Stimulated activated CD4-positive, alpha-beta T cell treated with anti-CD3 and anti-CD28 coated beads, Interleukin-1b, Interleukin-23, amount 100 ng/mL, for 1 hour (primary cell): ENCODE measurements at regions not wholly inside any gene's neighbourhood (a gene's known extent, or its start where the extent isn't known, plus 50 kb on each side); places are given as distances from the start of the nearest gene placed in this dataset.
"Not testable (repeated sequence)": the region's sequence is repeated elsewhere in the genome, so short reads cannot be mapped to it uniquely, and the experiment has no call there.

Experiments used
- DNase-seq, 2 donors: peaks; one replicate each; pipeline ENCODE4 v3.0.0-alpha.2; 2020; ENCODE audit warnings: low read depth in 2 of 2

DNA sequence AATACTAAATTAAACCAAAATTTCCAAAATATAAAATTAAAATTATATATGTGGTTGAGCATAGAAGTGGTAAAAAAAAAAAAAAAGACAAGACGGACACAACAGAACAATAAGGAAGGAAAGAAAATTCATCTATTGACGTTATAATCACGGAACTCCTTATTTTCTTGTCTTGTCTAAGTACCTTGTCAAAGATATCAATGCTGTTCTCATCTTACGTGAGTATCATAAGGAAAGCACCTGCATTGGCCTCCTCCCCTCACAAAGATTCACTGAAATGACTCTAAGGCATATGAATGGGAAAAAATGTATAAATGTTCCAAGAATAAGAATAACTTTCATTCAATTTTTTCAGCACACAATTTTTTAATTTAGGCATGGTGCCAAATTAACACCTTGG is 135.4 kb downstream of the PPP1R3A start:
- DNase-seq, result no peak

DNA sequence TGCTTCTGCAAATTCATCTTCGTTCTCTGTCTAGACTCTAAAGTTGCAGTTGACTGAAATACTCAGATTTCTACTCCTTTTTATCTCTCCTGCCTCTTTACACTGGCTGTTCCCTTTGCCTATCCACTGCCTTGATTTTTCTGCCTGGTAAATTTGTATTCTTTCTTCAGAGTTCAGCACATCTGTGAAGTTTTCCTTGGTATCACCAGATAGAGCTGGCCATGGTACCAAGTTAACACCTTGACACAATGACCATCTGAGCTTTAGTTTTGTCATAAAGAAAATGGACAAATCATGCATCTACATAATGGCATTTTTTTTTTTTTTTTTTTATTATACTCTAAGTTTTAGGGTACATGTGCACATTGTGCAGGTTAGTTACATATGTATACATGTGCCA is 143.0 kb downstream of the PPP1R3A start:
- DNase-seq, result no peak

- DNase-seq, result no peak
These were observed 143.4 kb downstream of the PPP1R3A start for GRCh38 chr7:113775401-113775800.

- no peak for DNase-seq
These were observed 144.5 kb downstream of the PPP1R3A start for GRCh38 chr7:113774182-113774807.

GRCh38 chr7:113770146-113770738 is 148.6 kb downstream of the PPP1R3A start:
- DNase-seq, result no peak

DNA sequence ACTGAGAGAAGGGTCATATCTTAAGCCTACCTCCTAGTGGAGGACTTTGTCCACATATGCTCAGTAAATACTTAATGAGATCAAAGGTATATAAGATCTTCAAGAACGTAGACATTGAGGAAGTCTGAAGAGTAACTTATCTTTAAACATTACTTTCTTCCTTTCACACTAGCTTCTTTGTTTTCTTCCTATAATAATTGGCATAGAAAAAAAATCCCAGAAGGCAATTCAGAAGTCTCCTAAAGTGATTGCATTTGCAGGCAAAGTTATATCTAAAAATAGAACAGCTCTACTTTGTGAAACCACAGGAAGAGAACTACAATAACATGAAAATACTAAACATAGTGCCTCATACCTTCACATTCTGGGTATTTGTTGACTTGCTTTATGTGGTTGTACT is 150.4 kb downstream of the PPP1R3A start:
- no peak for DNase-seq

DNA sequence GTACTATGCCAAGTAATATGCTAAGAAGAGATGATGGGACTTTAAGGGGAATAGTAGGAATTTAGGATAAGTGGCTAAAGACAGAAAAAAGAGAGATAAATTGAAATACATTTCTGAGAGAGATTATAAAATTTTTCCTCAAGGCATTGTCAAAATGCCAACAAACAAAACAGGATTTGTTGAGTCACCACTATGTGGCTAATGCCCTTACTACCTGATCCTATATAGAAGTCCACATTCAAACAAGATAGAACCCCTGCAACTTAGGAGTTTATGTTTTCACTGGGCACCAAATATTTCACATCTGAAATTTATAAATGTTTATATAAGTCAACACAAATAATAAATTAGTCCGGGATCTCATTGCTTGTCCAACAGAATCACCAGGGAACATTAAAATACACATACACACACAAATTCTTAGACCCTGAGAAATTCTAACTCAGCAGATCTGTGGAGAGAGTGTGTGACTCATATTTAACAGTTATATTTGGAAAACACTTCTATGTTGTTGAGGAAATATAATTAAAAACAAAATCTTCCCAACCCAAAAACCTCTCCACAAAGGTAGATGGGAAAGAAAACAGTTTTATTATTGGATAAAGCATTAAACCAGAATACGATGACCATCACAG is 154.3 kb downstream of the PPP1R3A start:
- DNase-seq, result no peak

DNA sequence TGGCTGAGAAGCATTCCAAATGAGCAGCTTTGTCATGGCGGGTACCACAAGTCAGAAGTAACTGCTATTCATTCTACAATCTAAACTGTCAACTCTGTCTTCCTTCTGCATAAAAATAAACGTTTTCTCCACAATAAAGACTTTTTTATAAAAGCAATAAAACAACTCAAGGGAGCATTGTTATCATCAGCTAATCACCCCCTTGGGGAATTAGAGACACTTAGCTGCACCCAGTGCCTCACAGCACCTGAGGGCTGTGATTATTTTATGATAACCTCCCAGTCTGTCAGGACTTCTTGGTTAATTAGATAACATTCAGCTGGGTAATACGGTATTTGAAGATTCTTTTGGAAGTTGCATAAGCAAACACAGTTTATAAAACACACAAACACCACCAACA is 155.6 kb downstream of the PPP1R3A start:
- no peak for DNase-seq

DNA sequence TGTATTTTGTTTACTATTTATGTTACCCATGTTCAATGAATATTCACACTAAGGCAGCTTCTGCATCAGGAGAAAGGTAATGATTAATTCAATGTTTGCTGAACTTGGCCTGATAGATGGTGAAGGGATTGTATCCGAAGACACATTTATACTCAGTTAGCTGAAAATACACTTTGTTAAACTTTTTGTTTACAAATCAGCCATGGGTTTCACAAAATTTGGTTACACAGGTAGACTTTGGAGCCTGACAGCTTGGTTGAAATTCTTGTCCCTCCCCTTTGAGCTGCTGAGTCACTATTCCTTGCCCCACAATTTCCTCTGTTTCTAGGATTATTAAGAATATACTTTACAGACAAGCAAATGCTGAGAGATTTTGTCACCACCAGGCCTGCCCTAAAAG is 162.6 kb downstream of the PPP1R3A start:
- no peak for DNase-seq

- DNase-seq, result no peak
These were observed 166.1 kb downstream of the PPP1R3A start for GRCh38 chr7:113752689-113753088.

GRCh38 chr7:113752289-113752688 is 166.5 kb downstream of the PPP1R3A start:
- no peak for DNase-seq

DNA sequence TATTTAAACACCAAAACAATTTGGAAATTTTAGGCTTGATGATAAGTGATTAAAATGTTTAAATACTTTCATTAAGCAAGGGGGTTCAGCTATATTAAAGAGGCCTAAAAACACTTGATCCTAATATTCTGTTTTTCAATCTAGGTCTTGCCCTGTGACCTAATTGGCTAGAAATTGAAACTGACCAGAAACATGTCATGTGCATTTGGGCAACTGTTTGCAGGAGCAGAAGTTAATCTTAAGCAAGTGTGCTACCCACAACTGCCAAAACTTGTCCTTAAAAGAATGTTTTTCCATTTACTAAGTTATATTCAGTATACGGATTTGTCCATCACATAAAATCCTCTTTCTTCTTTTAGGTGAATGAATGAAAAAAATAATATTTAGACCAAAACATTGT is 167.3 kb downstream of the PPP1R3A start:
- no peak for DNase-seq

DNA sequence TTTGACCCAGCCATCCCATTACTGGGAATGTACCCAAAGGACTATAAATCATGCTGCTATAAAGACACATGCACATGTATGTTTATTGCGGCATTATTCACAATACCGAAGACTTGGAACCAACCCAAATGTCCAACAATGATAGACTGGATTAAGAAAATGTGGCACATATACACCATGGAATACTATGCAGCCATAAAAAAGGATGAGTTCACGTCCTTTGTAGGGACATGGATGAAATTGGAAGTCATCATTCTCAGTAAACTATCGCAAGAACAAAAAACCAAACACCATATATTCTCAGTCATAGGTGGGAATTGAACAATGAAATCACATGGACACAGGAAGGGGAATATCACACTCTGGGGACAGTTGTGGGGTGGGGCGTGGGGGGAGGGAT is 170.4 kb downstream of the PPP1R3A start:
- not testable (repeated sequence) for DNase-seq

DNA sequence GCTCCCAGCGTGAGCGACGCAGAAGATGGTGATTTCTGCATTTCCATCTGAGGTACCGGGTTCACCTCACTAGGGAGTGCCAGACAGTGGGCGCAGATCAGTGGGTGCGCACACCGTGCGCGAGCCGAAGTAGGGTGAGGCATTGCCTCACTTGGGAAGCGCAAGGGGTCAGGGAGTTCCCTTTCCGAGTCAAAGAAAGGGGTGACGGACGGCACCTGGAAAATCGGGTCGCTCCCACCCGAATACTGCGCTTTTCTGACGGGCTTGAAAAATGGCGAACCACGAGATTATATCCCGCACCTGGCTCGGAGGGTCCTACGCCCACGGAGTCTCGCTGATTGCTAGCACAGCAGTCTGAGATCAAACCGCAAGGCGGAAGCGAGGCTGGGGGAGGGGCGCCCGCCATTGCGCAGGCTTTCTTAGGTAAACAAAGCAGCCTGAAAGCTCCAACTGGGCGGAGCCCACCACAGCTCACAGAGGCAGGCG is 175.8 kb downstream of the PPP1R3A start:
- DNase-seq, result not testable (repeated sequence)

- no peak for DNase-seq
These were observed 176.4 kb downstream of the PPP1R3A start for GRCh38 chr7:113742377-113742776.

DNA sequence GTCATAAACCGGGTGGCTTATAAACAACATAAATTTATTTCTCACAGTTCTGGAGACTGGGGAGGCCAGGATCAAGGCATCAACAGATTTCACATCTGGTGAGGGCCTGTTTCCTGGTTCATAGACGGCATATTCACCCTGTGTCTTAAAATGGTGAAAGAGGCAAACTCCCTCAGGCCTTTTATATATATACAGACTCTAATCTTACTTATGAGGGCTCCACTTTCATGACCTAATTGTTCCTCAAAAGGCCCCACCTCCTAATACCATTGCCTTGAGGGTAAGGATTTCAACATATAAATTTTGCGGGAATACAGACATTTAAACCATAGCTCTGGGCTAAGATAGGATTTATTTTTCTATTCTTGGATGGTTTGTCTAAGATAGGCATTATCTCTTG is 187.2 kb downstream of the PPP1R3A start:
- no peak for DNase-seq

- DNase-seq, result no peak
These were observed 188.4 kb downstream of the PPP1R3A start for GRCh38 chr7:113730309-113730955.

DNA sequence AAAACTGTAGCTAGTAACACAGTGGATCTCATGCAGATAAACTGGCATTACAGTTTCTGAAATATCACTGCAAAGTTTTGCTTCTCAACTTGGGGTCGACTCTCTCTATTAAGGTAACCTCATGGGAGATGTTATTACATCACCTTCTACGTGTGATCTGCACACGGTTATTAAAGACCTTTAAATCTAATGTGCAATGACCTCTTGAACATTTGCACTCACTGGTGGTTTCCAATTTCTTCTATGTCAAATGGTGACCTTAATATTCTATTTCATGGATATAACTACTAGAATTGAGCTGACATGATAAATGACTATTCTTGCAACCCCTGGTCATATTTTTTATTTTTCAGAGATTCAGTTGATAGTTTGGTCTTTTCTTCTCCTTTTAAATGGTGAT is 191.3 kb downstream of the PPP1R3A start:
- DNase-seq, result no peak

DNA sequence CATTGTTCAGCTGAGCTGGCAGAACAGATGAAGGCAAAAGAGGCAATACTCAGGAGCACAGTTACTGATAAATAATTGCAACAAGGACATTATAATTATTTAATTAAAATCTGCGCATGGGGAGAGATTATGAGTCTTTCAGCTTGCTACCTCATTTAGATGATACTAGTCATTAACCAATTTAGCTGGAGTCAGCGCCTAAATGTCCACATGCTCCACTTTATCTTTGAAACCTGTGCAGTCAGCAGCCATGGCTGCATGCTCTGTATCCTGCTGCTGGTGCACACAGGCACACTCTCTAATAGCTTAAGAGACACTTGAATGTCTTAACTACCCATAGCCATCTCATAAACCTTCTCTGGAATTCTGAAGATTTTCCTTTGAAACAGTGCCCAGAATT is 196.8 kb downstream of the PPP1R3A start:
- DNase-seq, result no peak

DNA sequence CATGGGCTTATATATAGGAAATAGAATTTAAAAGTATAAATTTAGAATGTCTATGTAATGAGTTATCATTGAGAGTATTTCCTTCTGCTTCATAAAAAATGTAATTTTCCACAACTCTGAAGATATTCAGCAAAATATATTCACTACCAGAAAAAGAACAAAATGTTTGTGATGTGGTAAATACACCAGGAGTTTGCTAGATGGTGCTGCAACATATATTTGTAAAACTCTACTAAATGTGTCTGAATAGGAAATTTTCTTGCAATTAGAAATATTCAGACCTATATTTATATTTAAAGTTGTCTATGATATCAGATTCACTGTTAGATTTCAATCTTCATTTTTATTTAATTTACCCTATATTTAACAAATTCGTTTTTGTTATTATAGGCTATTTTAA is 201.1 kb downstream of the PPP1R3A start:
- DNase-seq, result no peak

GRCh38 chr7:113715981-113716856 is 202.6 kb downstream of the PPP1R3A start:
- no peak for DNase-seq

- no peak for DNase-seq
These were observed 203.5 kb downstream of the PPP1R3A start for GRCh38 chr7:113715262-113715661.
